OCI-LY1 (cell line): ENCODE measurements at regions not wholly inside any gene's neighbourhood (a gene's known extent, or its start where the extent isn't known, plus 50 kb on each side); places are given as distances from the start of the nearest gene placed in this dataset.
"Not testable (repeated sequence)": the region's sequence is repeated elsewhere in the genome, so short reads cannot be mapped to it uniquely, and the experiment has no call there.

Experiments used
- EZH2 ChIP-seq: fragments of 200-600 bp; sonication (generic), shearing (Covaris generic); IDR thresholded peaks from 2 replicates; pipeline ENCODE4 v1.8.0; 2017; ENCODE audit warnings: borderline replicate concordance, mixed run types, mild to moderate bottlenecking, antibody characterized with exemption, low read length, moderate library complexity, mixed read lengths
- TF ChIP-seq, protein P1 (sequence below): fragments of 200-600 bp; sonication (generic), shearing (Covaris generic); IDR thresholded peaks from 2 replicates; pipeline ENCODE4 v1.5.1; 2017; ENCODE audit warnings: mild to moderate bottlenecking, antibody characterized with exemption, low read length, moderate library complexity, mixed read lengths

DNA sequence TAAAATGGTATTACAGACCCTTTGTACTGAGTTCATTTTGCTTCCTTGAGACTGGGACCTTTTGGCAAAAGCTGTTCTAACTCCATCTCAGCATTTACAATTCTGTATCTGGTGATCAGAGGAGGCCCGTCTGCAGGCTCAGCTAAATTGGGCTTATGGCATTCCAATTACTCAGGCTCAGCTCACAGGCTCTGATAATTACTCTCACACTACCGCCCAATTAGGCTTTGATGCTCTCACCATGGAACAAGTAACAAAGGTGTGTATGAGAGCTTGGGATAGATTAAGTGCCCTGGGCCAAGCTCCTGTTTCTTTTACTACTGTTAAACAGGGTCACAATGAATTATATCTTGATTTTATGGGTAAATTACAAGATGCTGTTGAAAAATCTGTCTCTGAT lies 159.9 kb downstream of the IER5 start:
- TF ChIP-seq, protein P1, sequence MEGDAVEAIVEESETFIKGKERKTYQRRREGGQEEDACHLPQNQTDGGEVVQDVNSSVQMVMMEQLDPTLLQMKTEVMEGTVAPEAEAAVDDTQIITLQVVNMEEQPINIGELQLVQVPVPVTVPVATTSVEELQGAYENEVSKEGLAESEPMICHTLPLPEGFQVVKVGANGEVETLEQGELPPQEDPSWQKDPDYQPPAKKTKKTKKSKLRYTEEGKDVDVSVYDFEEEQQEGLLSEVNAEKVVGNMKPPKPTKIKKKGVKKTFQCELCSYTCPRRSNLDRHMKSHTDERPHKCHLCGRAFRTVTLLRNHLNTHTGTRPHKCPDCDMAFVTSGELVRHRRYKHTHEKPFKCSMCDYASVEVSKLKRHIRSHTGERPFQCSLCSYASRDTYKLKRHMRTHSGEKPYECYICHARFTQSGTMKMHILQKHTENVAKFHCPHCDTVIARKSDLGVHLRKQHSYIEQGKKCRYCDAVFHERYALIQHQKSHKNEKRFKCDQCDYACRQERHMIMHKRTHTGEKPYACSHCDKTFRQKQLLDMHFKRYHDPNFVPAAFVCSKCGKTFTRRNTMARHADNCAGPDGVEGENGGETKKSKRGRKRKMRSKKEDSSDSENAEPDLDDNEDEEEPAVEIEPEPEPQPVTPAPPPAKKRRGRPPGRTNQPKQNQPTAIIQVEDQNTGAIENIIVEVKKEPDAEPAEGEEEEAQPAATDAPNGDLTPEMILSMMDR, result not testable (repeated sequence)
- not testable (repeated sequence) for TF ChIP-seq EZH2
